ENCODE measurements at regions not wholly inside any gene's neighbourhood (a gene's known extent, or its start where the extent isn't known, plus 50 kb on each side); places are given as distances from the start of the nearest gene placed in this dataset.
"Not testable (repeated sequence)": the region's sequence is repeated elsewhere in the genome, so short reads cannot be mapped to it uniquely, and the experiment has no call there.

- Mint-ChIP-seq H3K4me1 (no peaks in the 10 kb centered on the region), H3K4me3 (no peak overlapping the region)
These were observed 80.0 kb downstream of the SHOX2 start for GRCh38 chr3:158026236-158026635.

GRCh38 chr3:158019897-158020296 is 86.3 kb downstream of the SHOX2 start:
- H3K36me3 ChIP-seq (ENCODE audit: control insufficient read depth in 2 of 2, extremely low read depth in 1 of 2, insufficient read depth in 1 of 2, low read length in 1 of 2); H3K4me1 Mint-ChIP-seq; H3K27ac Mint-ChIP-seq; DNase-seq; H3K27me3 ChIP-seq (replicated peaks in 1 of 2; ENCODE audit: control insufficient read depth in 2 of 2, extremely low read depth in 1 of 2, insufficient read depth in 2 of 2, low read length in 1 of 2); CTCF ChIA-PET; H3K4me3 Mint-ChIP-seq; H3K27me3 Mint-ChIP-seq; H3K4me3 ChIP-seq (ENCODE audit: control insufficient read depth in 1 of 2, extremely low read depth in 1 of 2, low read length in 1 of 2); ATAC-seq (replicated peaks in 1 of 4); H3K36me3 Mint-ChIP-seq; H3K9me3 Mint-ChIP-seq; H3K9me3 ChIP-seq; H3K4me1 ChIP-seq (ENCODE audit: control insufficient read depth in 1 of 2, extremely low read depth in 1 of 2, insufficient read depth in 2 of 2, low read length in 2 of 2); H3K27ac ChIP-seq (ENCODE audit: low read length); POLR2A ChIA-PET: not testable (repeated sequence)
- no CpG with 5 or more reads among the region's 18 CpGs for WGBS (ENCODE audit: insufficient coverage)

More at GRCh38 chr3:158026236-158026635, 80.0 kb downstream of the SHOX2 start:
- Histone ChIP-seq H3K4me3 (ENCODE audit: control insufficient read depth in 1 of 2, extremely low read depth in 1 of 2, low read length in 1 of 2) (no peak overlapping the region), H3K9me3 (no peaks in the 10 kb centered on the region), H3K36me3 (ENCODE audit: control insufficient read depth in 2 of 2, extremely low read depth in 1 of 2, insufficient read depth in 1 of 2, low read length in 1 of 2) (no peaks in the 10 kb centered on the region), H3K4me1 (ENCODE audit: control insufficient read depth in 1 of 2, extremely low read depth in 1 of 2, insufficient read depth in 2 of 2, low read length in 2 of 2) (no peaks in the 10 kb centered on the region), H3K27me3 (replicated peaks in 1 of 2; ENCODE audit: control insufficient read depth in 2 of 2, extremely low read depth in 1 of 2, insufficient read depth in 2 of 2, low read length in 1 of 2) (no peaks in the 10 kb centered on the region), H3K27ac (ENCODE audit: low read length) (no peak overlapping the region)
- no peak for ATAC-seq (replicated peaks in 1 of 4)
- H3K27me3 Mint-ChIP-seq, result no peaks in the 10 kb centered on the region
- no peak for DNase-seq
- ChIA-PET CTCF (interaction anchor here in 1 of 2 donors (0.7 kb wide), 1 partner anchor 13 kb away, joined by 5 read pairs; no protein-coding TSS in a partner anchor), POLR2A (no interaction called here)
- peaks cover 11 to 25% (median 18%) of the 10 kb centered on the region in 3 donors for H3K9me3 Mint-ChIP-seq
- no peaks in the 10 kb centered on the region for H3K36me3 Mint-ChIP-seq
- no peak overlapping the region for H3K27ac Mint-ChIP-seq

- no peaks in the 10 kb centered on the region for H3K9me3 ChIP-seq
- H3K27ac ChIP-seq (ENCODE audit: low read length), result no peak overlapping the region
- Mint-ChIP-seq H3K4me1 (no peaks in the 10 kb centered on the region), H3K36me3 (no peaks in the 10 kb centered on the region), H3K9me3 (peaks cover 0 to 10% (median 6%) of the 10 kb centered on the region in 3 donors), H3K27ac (no peak overlapping the region), H3K4me3 (no peak overlapping the region), H3K27me3 (no peaks in the 10 kb centered on the region)
- DNase-seq (no peak), ATAC-seq (replicated peaks in 1 of 4) (no peak)
- POLR2A ChIA-PET, result no interaction called here
- H3K27me3 ChIP-seq (replicated peaks in 1 of 2; ENCODE audit: control insufficient read depth in 2 of 2, extremely low read depth in 1 of 2, insufficient read depth in 2 of 2, low read length in 1 of 2), result no peaks in the 10 kb centered on the region
- H3K4me1 ChIP-seq (ENCODE audit: control insufficient read depth in 1 of 2, extremely low read depth in 1 of 2, insufficient read depth in 2 of 2, low read length in 2 of 2), result no peaks in the 10 kb centered on the region
- no peak overlapping the region for H3K4me3 ChIP-seq (ENCODE audit: control insufficient read depth in 1 of 2, extremely low read depth in 1 of 2, low read length in 1 of 2)
- H3K36me3 ChIP-seq (ENCODE audit: control insufficient read depth in 2 of 2, extremely low read depth in 1 of 2, insufficient read depth in 1 of 2, low read length in 1 of 2), result no peaks in the 10 kb centered on the region
- no CpG with 5 or more reads among the region's 1 CpG for WGBS (ENCODE audit: insufficient coverage)
- CTCF ChIA-PET, result no interaction called here
These were observed 87.8 kb downstream of the SHOX2 start for GRCh38 chr3:158018462-158018861.

GRCh38 chr3:158012901-158013300 is 93.3 kb downstream of the SHOX2 start:
- H3K4me3 ChIP-seq (ENCODE audit: control insufficient read depth in 1 of 2, extremely low read depth in 1 of 2, low read length in 1 of 2), result no peak overlapping the region
- no peaks in the 10 kb centered on the region for H3K27me3 ChIP-seq (replicated peaks in 1 of 2; ENCODE audit: control insufficient read depth in 2 of 2, extremely low read depth in 1 of 2, insufficient read depth in 2 of 2, low read length in 1 of 2)
- peaks cover 15 to 23% (median 23%) of the 10 kb centered on the region in 3 donors for H3K9me3 Mint-ChIP-seq
- ATAC-seq (replicated peaks in 1 of 4) (no peak), DNase-seq (no peak)
- H3K27ac ChIP-seq (ENCODE audit: low read length), result no peak overlapping the region
- H3K4me3 Mint-ChIP-seq, result no peak overlapping the region
- H3K4me1 ChIP-seq (ENCODE audit: control insufficient read depth in 1 of 2, extremely low read depth in 1 of 2, insufficient read depth in 2 of 2, low read length in 2 of 2), result no peaks in the 10 kb centered on the region
- H3K9me3 ChIP-seq, result no peaks in the 10 kb centered on the region
- ChIA-PET CTCF (no interaction called here), POLR2A (no interaction called here)
- no peak overlapping the region for H3K27ac Mint-ChIP-seq
- no peaks in the 10 kb centered on the region for H3K36me3 Mint-ChIP-seq
- H3K36me3 ChIP-seq (ENCODE audit: control insufficient read depth in 2 of 2, extremely low read depth in 1 of 2, insufficient read depth in 1 of 2, low read length in 1 of 2), result no peaks in the 10 kb centered on the region
- no peaks in the 10 kb centered on the region for H3K4me1 Mint-ChIP-seq
- no peaks in the 10 kb centered on the region for H3K27me3 Mint-ChIP-seq

- Histone ChIP-seq H3K4me1 (ENCODE audit: control insufficient read depth in 1 of 2, extremely low read depth in 1 of 2, insufficient read depth in 2 of 2, low read length in 2 of 2) (no peaks in the 10 kb centered on the region), H3K36me3 (ENCODE audit: control insufficient read depth in 2 of 2, extremely low read depth in 1 of 2, insufficient read depth in 1 of 2, low read length in 1 of 2) (no peaks in the 10 kb centered on the region), H3K4me3 (ENCODE audit: control insufficient read depth in 1 of 2, extremely low read depth in 1 of 2, low read length in 1 of 2) (no peak overlapping the region), H3K27me3 (replicated peaks in 1 of 2; ENCODE audit: control insufficient read depth in 2 of 2, extremely low read depth in 1 of 2, insufficient read depth in 2 of 2, low read length in 1 of 2) (no peaks in the 10 kb centered on the region), H3K9me3 (no peaks in the 10 kb centered on the region), H3K27ac (ENCODE audit: low read length) (no peak overlapping the region)
- POLR2A ChIA-PET, result no interaction called here
- no peaks in the 10 kb centered on the region for H3K27me3 Mint-ChIP-seq
- CTCF ChIA-PET, result no interaction called here
- no peaks in the 10 kb centered on the region for H3K36me3 Mint-ChIP-seq
- no peaks in the 10 kb centered on the region for H3K4me1 Mint-ChIP-seq
- H3K27ac Mint-ChIP-seq, result no peak overlapping the region
- ATAC-seq (replicated peaks in 1 of 4) (no peak), DNase-seq (no peak)
- H3K4me3 Mint-ChIP-seq, result no peak overlapping the region
- peaks cover 7 to 12% (median 11%) of the 10 kb centered on the region in 3 donors for H3K9me3 Mint-ChIP-seq
- WGBS (ENCODE audit: insufficient coverage), result 68% methylated on average over 4 of the region's 10 CpGs
These were observed 100.7 kb downstream of the SHOX2 start for GRCh38 chr3:158005391-158006100.

GRCh38 chr3:157999246-157999645 is 107.0 kb downstream of the SHOX2 start:
- Histone ChIP-seq H3K4me3 (ENCODE audit: control insufficient read depth in 1 of 2, extremely low read depth in 1 of 2, low read length in 1 of 2) (no peak overlapping the region), H3K4me1 (ENCODE audit: control insufficient read depth in 1 of 2, extremely low read depth in 1 of 2, insufficient read depth in 2 of 2, low read length in 2 of 2) (no peaks in the 10 kb centered on the region), H3K27me3 (replicated peaks in 1 of 2; ENCODE audit: control insufficient read depth in 2 of 2, extremely low read depth in 1 of 2, insufficient read depth in 2 of 2, low read length in 1 of 2) (no peaks in the 10 kb centered on the region), H3K9me3 (no peaks in the 10 kb centered on the region), H3K36me3 (ENCODE audit: control insufficient read depth in 2 of 2, extremely low read depth in 1 of 2, insufficient read depth in 1 of 2, low read length in 1 of 2) (no peaks in the 10 kb centered on the region), H3K27ac (ENCODE audit: low read length) (no peak overlapping the region)
- no peaks in the 10 kb centered on the region for H3K4me1 Mint-ChIP-seq
- 50% methylated on average over 1 of the region's 5 CpGs for WGBS (ENCODE audit: insufficient coverage)
- H3K27ac Mint-ChIP-seq, result no peak overlapping the region
- CTCF ChIA-PET, result no interaction called here
- POLR2A ChIA-PET, result no interaction called here
- H3K27me3 Mint-ChIP-seq, result no peaks in the 10 kb centered on the region
- ATAC-seq (replicated peaks in 1 of 4), result no peak
- DNase-seq, result no peak
- no peaks in the 10 kb centered on the region for H3K36me3 Mint-ChIP-seq
- H3K9me3 Mint-ChIP-seq, result peaks cover 16 to 30% (median 19%) of the 10 kb centered on the region in 3 donors
- H3K4me3 Mint-ChIP-seq, result no peak overlapping the region

- POLR2A ChIA-PET, result no interaction called here
- Histone ChIP-seq H3K36me3 (ENCODE audit: control insufficient read depth in 2 of 2, extremely low read depth in 1 of 2, insufficient read depth in 1 of 2, low read length in 1 of 2) (no peaks in the 10 kb centered on the region), H3K27ac (ENCODE audit: low read length) (no peak overlapping the region), H3K4me3 (ENCODE audit: control insufficient read depth in 1 of 2, extremely low read depth in 1 of 2, low read length in 1 of 2) (no peak overlapping the region), H3K9me3 (no peaks in the 10 kb centered on the region), H3K27me3 (replicated peaks in 1 of 2; ENCODE audit: control insufficient read depth in 2 of 2, extremely low read depth in 1 of 2, insufficient read depth in 2 of 2, low read length in 1 of 2) (no peaks in the 10 kb centered on the region), H3K4me1 (ENCODE audit: control insufficient read depth in 1 of 2, extremely low read depth in 1 of 2, insufficient read depth in 2 of 2, low read length in 2 of 2) (no peaks in the 10 kb centered on the region)
- Mint-ChIP-seq H3K4me3 (no peak overlapping the region), H3K27me3 (peaks cover 0 to 3% of the 10 kb centered on the region in 2 donors), H3K27ac (no peak overlapping the region), H3K36me3 (no peaks in the 10 kb centered on the region), H3K9me3 (peaks cover 0 to 2% (median 0%) of the 10 kb centered on the region in 3 donors), H3K4me1 (no peaks in the 10 kb centered on the region)
- no peak for DNase-seq
- CTCF ChIA-PET, result interaction anchor here in 1 of 2 donors (0.5 kb wide), 1 partner anchor 27 kb away, joined by 3 read pairs; no protein-coding TSS in a partner anchor
- ATAC-seq (replicated peaks in 1 of 4), result no peak
- WGBS (ENCODE audit: insufficient coverage), result 80% methylated on average over 1 of the region's 1 CpG
These were observed 123.9 kb downstream of the SHOX2 start for GRCh38 chr3:157982359-157982758.
